Mesothelial cell of epicardium (in vitro differentiated cells): ENCODE measurements at regions not wholly inside any gene's neighbourhood (a gene's known extent, or its start where the extent isn't known, plus 50 kb on each side); places are given as distances from the start of the nearest gene placed in this dataset.
A peak's percentile ranks its signal among the peaks of the same experiment; 100 is the strongest.

Experiments
- DNase-seq, 2 experiments: peaks; one replicate each; pipeline ENCODE4 v3.0.0; 2021; ENCODE audit warnings: low spot score in 2 of 2; ENCODE audit not compliant: unreplicated experiment in 2 of 2
- H3K27ac Mint-ChIP-seq: 2 replicates; pipeline ENCODE4 v1.8.0; 2021; ENCODE audit warnings: mixed read lengths
- H3K27me3 Mint-ChIP-seq: 2 replicates; pipeline ENCODE4 v1.8.0; 2021; ENCODE audit warnings: low read depth, mixed read lengths
- H3K36me3 Mint-ChIP-seq: 2 replicates; pipeline ENCODE4 v1.8.0; 2021; ENCODE audit warnings: mixed read lengths
- H3K4me1 Mint-ChIP-seq: 2 replicates; pipeline ENCODE4 v1.8.0; 2021; ENCODE audit warnings: mixed read lengths
- H3K4me3 Mint-ChIP-seq: 2 replicates; pipeline ENCODE4 v1.8.0; 2021; ENCODE audit warnings: mild to moderate bottlenecking, moderate library complexity, mixed read lengths
- H3K9me3 Mint-ChIP-seq: 2 replicates; pipeline ENCODE4 v1.8.0; 2021; ENCODE audit warnings: mixed read lengths
- CTCF ChIP-seq: fragments of 200-600 bp; sonication (generic); IDR thresholded peaks from one replicate; pipeline ENCODE4 v1.5.0; 2021; ENCODE audit warnings: antibody characterized with exemption; ENCODE audit not compliant: unreplicated experiment

GRCh38 chr12:114483996-114484395, 78.1 kb upstream of the TBX5 start:
- Mint-ChIP-seq H3K36me3 (peaks cover 2% of the 10 kb centered on the region), H3K4me1 (peaks cover 11% of the 10 kb centered on the region), H3K9me3 (peaks cover 6% of the 10 kb centered on the region), H3K4me3 (no peak overlapping the region), H3K27ac (no peak overlapping the region), H3K27me3 (peaks cover 76% of the 10 kb centered on the region)
- DNase-seq: no peak
- no peak for TF ChIP-seq CTCF

GRCh38 chr12:114481200-114481535, 75.2 kb upstream of the TBX5 start:
- H3K9me3 Mint-ChIP-seq: peaks cover 3% of the 10 kb centered on the region
- peak overlapping the region; percentile 73 for H3K4me3 Mint-ChIP-seq
- peaks cover 79% of the 10 kb centered on the region for H3K27me3 Mint-ChIP-seq
- peaks cover under 1% of the 10 kb centered on the region for H3K36me3 Mint-ChIP-seq
- no peak for TF ChIP-seq CTCF
- H3K27ac Mint-ChIP-seq: no peak overlapping the region
- peaks cover 11% of the 10 kb centered on the region for H3K4me1 Mint-ChIP-seq
- no peak for DNase-seq

GRCh38 chr12:114480337-114481199, 74.6 kb upstream of the TBX5 start:
- H3K27me3 Mint-ChIP-seq: peaks cover 85% of the 10 kb centered on the region
- DNase-seq: no peak

GRCh38 chr12:114479831-114480230, 73.9 kb upstream of the TBX5 start:
- Mint-ChIP-seq H3K4me3 (peak overlapping the region; percentile 73), H3K36me3 (no peaks in the 10 kb centered on the region), H3K4me1 (peaks cover 11% of the 10 kb centered on the region), H3K27ac (no peak overlapping the region), H3K9me3 (peaks cover 4% of the 10 kb centered on the region), H3K27me3 (peaks cover 93% of the 10 kb centered on the region)
- no peak for TF ChIP-seq CTCF
- no peak for DNase-seq

More at GRCh38 chr12:114480337-114481199, 74.6 kb upstream of the TBX5 start:
- TF ChIP-seq CTCF: no peak
- Mint-ChIP-seq H3K4me3 (peak overlapping the region; percentile 73), H3K9me3 (peaks cover 2% of the 10 kb centered on the region), H3K4me1 (peaks cover 11% of the 10 kb centered on the region), H3K27ac (no peak overlapping the region), H3K36me3 (no peaks in the 10 kb centered on the region)

GRCh38 chr12:114478865-114479264, 72.9 kb upstream of the TBX5 start:
- H3K4me1 Mint-ChIP-seq: peaks cover 11% of the 10 kb centered on the region
- H3K4me3 Mint-ChIP-seq: peak overlapping the region; percentile 8
- peaks cover 97% of the 10 kb centered on the region for H3K27me3 Mint-ChIP-seq
- no peak overlapping the region for H3K27ac Mint-ChIP-seq
- TF ChIP-seq CTCF: no peak
- H3K9me3 Mint-ChIP-seq: peaks cover 4% of the 10 kb centered on the region
- H3K36me3 Mint-ChIP-seq: no peaks in the 10 kb centered on the region
- no peak for DNase-seq
